ENCODE measurements at regions not wholly inside any gene's neighbourhood (a gene's known extent, or its start where the extent isn't known, plus 50 kb on each side); places are given as distances from the start of the nearest gene placed in this dataset.

- no peak for TF ChIP-seq CTCF (IDR thresholded peaks at IDR 0.05; ENCODE audit: low read depth, low read length)
- no peak overlapping the region for H3K4me3 ChIP-seq (ENCODE audit: low read depth, low read length)
Measured at GRCh38 chr1:219833214-219833815, 95.0 kb downstream of the SLC30A10 start.

GRCh38 chr1:219826290-219826689 is 102.1 kb downstream of the SLC30A10 start:
- no peak for TF ChIP-seq CTCF (IDR thresholded peaks at IDR 0.05; ENCODE audit: low read depth, low read length)
- H3K4me3 ChIP-seq (ENCODE audit: low read depth, low read length) = no peak overlapping the region

DNA sequence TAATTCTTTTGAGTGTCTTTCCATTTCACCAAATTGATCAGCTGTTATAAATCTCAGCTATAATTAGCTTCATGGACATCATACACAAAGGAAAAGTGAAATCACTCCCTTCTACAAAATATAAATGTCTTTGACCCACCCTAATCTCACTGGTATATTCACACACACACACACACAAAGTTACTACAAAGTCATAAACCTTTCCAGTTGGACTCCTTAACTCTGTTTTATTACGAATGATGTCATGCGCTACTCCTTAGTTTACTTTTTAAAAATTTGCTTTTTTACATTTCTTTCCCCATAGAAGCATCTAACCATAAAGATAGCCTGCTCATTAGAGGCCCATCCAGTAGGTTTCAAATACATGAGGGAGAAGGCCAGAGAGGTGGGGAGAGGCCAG is 103.0 kb downstream of the SLC30A10 start:
- H3K4me3 ChIP-seq (ENCODE audit: low read depth, low read length) = no peak overlapping the region
- TF ChIP-seq CTCF (IDR thresholded peaks at IDR 0.05; ENCODE audit: low read depth, low read length) = no peak

- TF ChIP-seq CTCF (IDR thresholded peaks at IDR 0.05; ENCODE audit: low read depth, low read length) = no peak
- H3K4me3 ChIP-seq (ENCODE audit: low read depth, low read length) = no peak overlapping the region
Measured at GRCh38 chr1:219824338-219824737, 104.0 kb downstream of the SLC30A10 start.

GRCh38 chr1:219820551-219820950 is 107.8 kb downstream of the SLC30A10 start:
- no peak for TF ChIP-seq CTCF (IDR thresholded peaks at IDR 0.05; ENCODE audit: low read depth, low read length)
- H3K4me3 ChIP-seq (ENCODE audit: low read depth, low read length) = no peak overlapping the region

DNA sequence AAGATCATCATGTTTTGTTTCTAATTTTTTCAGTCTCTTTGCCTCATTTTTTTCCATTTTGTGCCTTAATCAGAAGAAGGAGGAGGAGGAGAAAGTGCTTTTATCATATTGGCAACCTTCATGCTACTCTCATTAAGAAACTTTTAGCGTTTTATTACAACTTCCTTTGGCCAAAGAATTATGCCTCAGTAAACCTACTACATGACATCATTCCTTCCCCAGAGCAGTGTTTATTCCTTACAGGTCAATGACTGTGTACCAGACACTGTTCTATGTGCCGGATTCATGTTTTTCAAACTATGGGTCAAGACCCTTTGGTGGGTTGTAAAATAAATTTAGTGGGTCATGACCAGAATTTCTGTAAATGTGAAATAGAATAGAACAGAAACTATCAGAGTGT is 110.4 kb downstream of the SLC30A10 start:
- H3K4me3 ChIP-seq (ENCODE audit: low read depth, low read length) = no peak overlapping the region
- TF ChIP-seq CTCF (IDR thresholded peaks at IDR 0.05; ENCODE audit: low read depth, low read length) = no peak

DNA sequence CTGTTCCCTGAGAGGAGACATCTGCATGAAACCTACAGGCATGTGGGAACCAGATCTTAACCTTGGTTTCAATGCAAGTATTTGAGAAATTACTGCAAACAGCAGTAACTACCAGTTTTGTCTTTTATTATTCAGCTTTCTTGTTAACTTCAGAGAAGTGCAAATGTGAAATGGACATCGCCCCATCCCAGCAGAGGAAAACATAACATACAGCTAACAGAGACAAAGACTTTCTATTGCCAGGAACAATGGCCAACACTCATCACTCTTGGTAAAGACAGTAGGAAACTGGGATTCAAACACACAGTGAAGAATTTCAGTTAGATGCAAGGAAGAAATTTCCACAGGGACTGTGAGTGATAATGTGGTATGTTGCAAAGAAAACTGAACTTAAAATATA is 115.1 kb downstream of the SLC30A10 start:
- no peak for TF ChIP-seq CTCF (IDR thresholded peaks at IDR 0.05; ENCODE audit: low read depth, low read length)
- no peak overlapping the region for H3K4me3 ChIP-seq (ENCODE audit: low read depth, low read length)
